Mucosa of rectum (tissue), 2 donors: ENCODE measurements at regions not wholly inside any gene's neighbourhood (a gene's known extent, or its start where the extent isn't known, plus 50 kb on each side); places are given as distances from the start of the nearest gene placed in this dataset.
"Not testable (repeated sequence)": the region's sequence is repeated elsewhere in the genome, so short reads cannot be mapped to it uniquely, and the experiment has no call there.

ENCODE experiments used
- H3K27ac ChIP-seq, 2 donors: one replicate each; pipeline ENCODE4 v1.7.0; 2013; ENCODE audit warnings: inconsistent platforms in 2 of 2, low read depth in 2 of 2, low read length in 2 of 2
- H3K27me3 ChIP-seq, 2 donors: one replicate each; pipeline ENCODE4 v1.7.0; 2013; ENCODE audit warnings: low read length in 2 of 2; ENCODE audit not compliant: control insufficient read depth in 2 of 2, insufficient read depth in 2 of 2
- H3K36me3 ChIP-seq, 2 donors: one replicate each; pipeline ENCODE4 v1.7.0; 2013; ENCODE audit warnings: low read length in 2 of 2; ENCODE audit not compliant: control insufficient read depth in 2 of 2, insufficient read depth in 2 of 2
- H3K4me1 ChIP-seq, 2 donors: one replicate each; pipeline ENCODE4 v1.7.0; 2013; ENCODE audit warnings: low read length in 2 of 2, mild to moderate bottlenecking in 1 of 2; ENCODE audit not compliant: control insufficient read depth in 2 of 2, insufficient read depth in 2 of 2
- H3K4me3 ChIP-seq, 2 donors: one replicate each; pipeline ENCODE4 v1.7.0; 2013; ENCODE audit warnings: low read length in 2 of 2
- H3K9ac ChIP-seq, 2 donors: one replicate each; pipeline ENCODE4 v1.7.0; 2013; ENCODE audit warnings: low read length in 2 of 2, low read depth in 1 of 2, mild to moderate bottlenecking in 1 of 2
- H3K9me3 ChIP-seq, 2 donors: one replicate each; pipeline ENCODE4 v1.7.0; 2013; ENCODE audit warnings: low read length in 2 of 2; ENCODE audit not compliant: control insufficient read depth in 2 of 2
- donor health status: healthy.
- donor health status: Normal muscosa, but diverticular disease.

- no peak overlapping the region for H3K27ac ChIP-seq
- H3K36me3 ChIP-seq: no peaks in the 10 kb centered on the region
- no peaks in the 10 kb centered on the region for H3K9me3 ChIP-seq
- H3K4me3 ChIP-seq: no peak overlapping the region
- H3K9ac ChIP-seq: no peak overlapping the region
- peaks cover 2 to 5% of the 10 kb centered on the region in 2 donors for H3K27me3 ChIP-seq
- peaks cover 0 to 3% of the 10 kb centered on the region in 2 donors for H3K4me1 ChIP-seq
These were observed 462.8 kb downstream of the MID1IP1 start for GRCh38 chrX:39264023-39264422.

- no peak overlapping the region for H3K9ac ChIP-seq
- H3K27ac ChIP-seq: no peak overlapping the region
- H3K4me3 ChIP-seq: no peak overlapping the region
- no peaks in the 10 kb centered on the region for H3K36me3 ChIP-seq
- H3K9me3 ChIP-seq: no peaks in the 10 kb centered on the region
- H3K4me1 ChIP-seq: peaks cover 0 to 3% of the 10 kb centered on the region in 2 donors
- H3K27me3 ChIP-seq: peaks cover 2 to 5% of the 10 kb centered on the region in 2 donors
These were observed 465.9 kb downstream of the MID1IP1 start for GRCh38 chrX:39267176-39267575.

GRCh38 chrX:39268207-39268606 lies 466.9 kb downstream of the MID1IP1 start:
- Histone ChIP-seq H3K27ac (no peak overlapping the region), H3K9me3 (no peaks in the 10 kb centered on the region), H3K9ac (no peak overlapping the region), H3K27me3 (peaks cover 2 to 5% of the 10 kb centered on the region in 2 donors), H3K4me3 (no peak overlapping the region), H3K36me3 (no peaks in the 10 kb centered on the region), H3K4me1 (peaks cover 0 to 3% of the 10 kb centered on the region in 2 donors)

GRCh38 chrX:39275500-39276068 lies 474.3 kb downstream of the MID1IP1 start:
- H3K27ac ChIP-seq: no peak overlapping the region
- H3K27me3 ChIP-seq: no peaks in the 10 kb centered on the region
- H3K9me3 ChIP-seq: no peaks in the 10 kb centered on the region
- no peaks in the 10 kb centered on the region for H3K36me3 ChIP-seq
- no peaks in the 10 kb centered on the region for H3K4me1 ChIP-seq
- H3K4me3 ChIP-seq: no peak overlapping the region
- H3K9ac ChIP-seq: no peak overlapping the region

GRCh38 chrX:39277685-39278390 lies 476.6 kb downstream of the MID1IP1 start:
- H3K36me3 ChIP-seq: not testable (repeated sequence)

GRCh38 chrX:39283239-39283638 lies 482.0 kb downstream of the MID1IP1 start:
- no peak overlapping the region for H3K4me3 ChIP-seq
- no peaks in the 10 kb centered on the region for H3K27me3 ChIP-seq
- H3K9me3 ChIP-seq: peaks cover 2 to 7% of the 10 kb centered on the region in 2 donors
- no peak overlapping the region for H3K9ac ChIP-seq
- H3K27ac ChIP-seq: no peak overlapping the region
- H3K36me3 ChIP-seq: no peaks in the 10 kb centered on the region
- no peaks in the 10 kb centered on the region for H3K4me1 ChIP-seq

More at GRCh38 chrX:39277685-39278390, 476.6 kb downstream of the MID1IP1 start:
- H3K4me1 ChIP-seq, H3K4me3 ChIP-seq, H3K9ac ChIP-seq, H3K9me3 ChIP-seq, H3K27ac ChIP-seq, H3K27me3 ChIP-seq: not testable (repeated sequence)

GRCh38 chrX:39288592-39288991 lies 487.3 kb downstream of the MID1IP1 start:
- Histone ChIP-seq H3K36me3 (no peaks in the 10 kb centered on the region), H3K4me1 (no peaks in the 10 kb centered on the region), H3K9me3 (peaks cover 1 to 2% of the 10 kb centered on the region in 2 donors), H3K27me3 (no peaks in the 10 kb centered on the region), H3K27ac (no peak overlapping the region), H3K4me3 (no peak overlapping the region), H3K9ac (no peak overlapping the region)

- H3K27ac ChIP-seq: no peak overlapping the region
- no peaks in the 10 kb centered on the region for H3K36me3 ChIP-seq
- H3K4me3 ChIP-seq: no peak overlapping the region
- H3K9ac ChIP-seq: no peak overlapping the region
- no peaks in the 10 kb centered on the region for H3K9me3 ChIP-seq
- H3K27me3 ChIP-seq: no peaks in the 10 kb centered on the region
- H3K4me1 ChIP-seq: no peaks in the 10 kb centered on the region
These were observed 488.6 kb downstream of the MID1IP1 start for GRCh38 chrX:39289827-39290226.

GRCh38 chrX:39293203-39293602 lies 491.9 kb downstream of the MID1IP1 start:
- no peaks in the 10 kb centered on the region for H3K9me3 ChIP-seq
- no peaks in the 10 kb centered on the region for H3K36me3 ChIP-seq
- H3K27me3 ChIP-seq: no peaks in the 10 kb centered on the region

GRCh38 chrX:39296472-39296871 lies 495.2 kb downstream of the MID1IP1 start:
- Histone ChIP-seq H3K27ac (no peak overlapping the region), H3K9ac (no peak overlapping the region), H3K9me3 (no peaks in the 10 kb centered on the region), H3K36me3 (no peaks in the 10 kb centered on the region), H3K4me1 (no peaks in the 10 kb centered on the region), H3K4me3 (no peak overlapping the region), H3K27me3 (peaks cover 3 to 7% of the 10 kb centered on the region in 2 donors)

More at GRCh38 chrX:39293203-39293602, 491.9 kb downstream of the MID1IP1 start:
- Histone ChIP-seq H3K4me1 (no peaks in the 10 kb centered on the region), H3K9ac (no peak overlapping the region), H3K27ac (no peak overlapping the region), H3K4me3 (no peak overlapping the region)
